Neutrophil (primary cell): ENCODE measurements at regions not wholly inside any gene's neighbourhood (a gene's known extent, or its start where the extent isn't known, plus 50 kb on each side); places are given as distances from the start of the nearest gene placed in this dataset.

ENCODE experiments used
- H3K27ac ChIP-seq: fragments of 200-600 bp; sonication (generic); 2 replicates; pipeline ENCODE4 v1.5.1; 2016; ENCODE audit warnings: mild to moderate bottlenecking, moderate library complexity
- H3K27me3 ChIP-seq: fragments of 200-600 bp; sonication (generic); 2 replicates; pipeline ENCODE4 v1.6.0; 2016; ENCODE audit warnings: mild to moderate bottlenecking
- H3K36me3 ChIP-seq: fragments of 200-600 bp; sonication (generic); 2 replicates; pipeline ENCODE4 v1.5.1; 2017
- H3K4me1 ChIP-seq, 2 experiments: fragments of 200-600 bp in 1 of 2; sonication (generic) in 1 of 2; 1 replicate in 1 of 2; 2 replicates in 1 of 2; pipeline versions ENCODE4 v1.5.1 to v1.6.1; 2013 to 2016; ENCODE audit warnings: low read depth in 1 of 2, low read length in 1 of 2, mild to moderate bottlenecking in 1 of 2, moderate library complexity in 1 of 2; ENCODE audit not compliant: control insufficient read depth in 1 of 2, insufficient read depth in 1 of 2
- H3K4me3 ChIP-seq, 2 experiments: fragments of 200-600 bp in 1 of 2; sonication (generic) in 1 of 2; 1 replicate in 1 of 2; 2 replicates in 1 of 2; pipeline ENCODE4 v1.5.1; 2013 to 2016; ENCODE audit warnings: low read depth in 1 of 2, low read length in 1 of 2, mild to moderate bottlenecking in 1 of 2, moderate library complexity in 1 of 2
- H3K9me3 ChIP-seq: fragments of 200-600 bp; sonication (generic); 2 replicates; pipeline ENCODE4 v1.5.1; 2016
- TF ChIP-seq, protein P1 (sequence below): fragments of 200-600 bp; sonication (generic); IDR thresholded peaks from 2 replicates; pipeline ENCODE4 v1.5.1; 2016; ENCODE audit warnings: antibody characterized with exemption

DNA sequence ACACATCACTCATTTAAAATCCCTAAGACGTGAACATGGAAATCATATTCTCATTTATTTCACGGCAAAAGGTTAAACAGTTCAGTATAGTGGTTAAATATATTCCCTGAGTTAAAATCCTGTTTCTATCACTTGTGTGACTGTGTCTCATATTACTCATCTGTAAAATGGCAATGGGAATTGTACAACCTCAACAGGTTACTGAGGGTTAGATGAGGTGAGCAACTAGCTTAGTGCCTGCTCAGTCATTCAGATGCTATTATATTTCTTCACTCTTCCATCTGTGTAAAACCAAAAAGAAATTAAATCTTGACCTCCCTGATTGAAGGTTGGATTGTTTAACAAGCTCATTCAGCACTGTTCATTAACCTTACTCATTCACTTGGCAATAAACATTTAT, 212.4 kb upstream of the STK17B start:
- no peak overlapping the region for H3K4me3 ChIP-seq
- no peaks in the 10 kb centered on the region for H3K27me3 ChIP-seq
- TF ChIP-seq, protein P1, sequence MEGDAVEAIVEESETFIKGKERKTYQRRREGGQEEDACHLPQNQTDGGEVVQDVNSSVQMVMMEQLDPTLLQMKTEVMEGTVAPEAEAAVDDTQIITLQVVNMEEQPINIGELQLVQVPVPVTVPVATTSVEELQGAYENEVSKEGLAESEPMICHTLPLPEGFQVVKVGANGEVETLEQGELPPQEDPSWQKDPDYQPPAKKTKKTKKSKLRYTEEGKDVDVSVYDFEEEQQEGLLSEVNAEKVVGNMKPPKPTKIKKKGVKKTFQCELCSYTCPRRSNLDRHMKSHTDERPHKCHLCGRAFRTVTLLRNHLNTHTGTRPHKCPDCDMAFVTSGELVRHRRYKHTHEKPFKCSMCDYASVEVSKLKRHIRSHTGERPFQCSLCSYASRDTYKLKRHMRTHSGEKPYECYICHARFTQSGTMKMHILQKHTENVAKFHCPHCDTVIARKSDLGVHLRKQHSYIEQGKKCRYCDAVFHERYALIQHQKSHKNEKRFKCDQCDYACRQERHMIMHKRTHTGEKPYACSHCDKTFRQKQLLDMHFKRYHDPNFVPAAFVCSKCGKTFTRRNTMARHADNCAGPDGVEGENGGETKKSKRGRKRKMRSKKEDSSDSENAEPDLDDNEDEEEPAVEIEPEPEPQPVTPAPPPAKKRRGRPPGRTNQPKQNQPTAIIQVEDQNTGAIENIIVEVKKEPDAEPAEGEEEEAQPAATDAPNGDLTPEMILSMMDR, result no peak

DNA sequence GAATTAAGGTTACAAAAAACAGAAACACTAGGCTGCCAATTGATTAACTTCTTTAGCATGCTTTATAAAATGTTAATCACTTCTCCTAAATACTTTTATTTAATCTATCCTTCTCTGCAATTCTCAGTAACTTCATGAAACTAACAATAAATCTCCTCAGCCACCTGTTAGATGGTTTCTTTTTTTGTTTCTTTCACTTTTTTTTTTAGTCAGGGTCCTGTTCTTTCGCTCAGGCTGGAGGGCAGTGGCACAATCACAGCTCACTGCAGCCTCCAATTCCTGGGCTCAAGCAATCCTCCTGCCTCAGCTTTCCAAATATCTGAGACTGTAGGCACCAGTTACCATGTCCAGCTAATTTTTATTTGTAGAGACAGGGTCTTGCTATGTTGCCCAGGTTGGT, 213.4 kb upstream of the STK17B start:
- H3K27ac ChIP-seq, result no peak overlapping the region
- H3K36me3 ChIP-seq, result no peaks in the 10 kb centered on the region
- H3K4me3 ChIP-seq, result no peak overlapping the region
- no peaks in the 10 kb centered on the region for H3K9me3 ChIP-seq
- H3K4me1 ChIP-seq, result no peaks in the 10 kb centered on the region
- TF ChIP-seq, protein P1, result no peak
- no peaks in the 10 kb centered on the region for H3K27me3 ChIP-seq

More for the DNA sequence above, 212.4 kb upstream of the STK17B start:
- Histone ChIP-seq H3K4me1 (no peaks in the 10 kb centered on the region), H3K27ac (no peak overlapping the region), H3K9me3 (no peaks in the 10 kb centered on the region), H3K36me3 (no peaks in the 10 kb centered on the region)

DNA sequence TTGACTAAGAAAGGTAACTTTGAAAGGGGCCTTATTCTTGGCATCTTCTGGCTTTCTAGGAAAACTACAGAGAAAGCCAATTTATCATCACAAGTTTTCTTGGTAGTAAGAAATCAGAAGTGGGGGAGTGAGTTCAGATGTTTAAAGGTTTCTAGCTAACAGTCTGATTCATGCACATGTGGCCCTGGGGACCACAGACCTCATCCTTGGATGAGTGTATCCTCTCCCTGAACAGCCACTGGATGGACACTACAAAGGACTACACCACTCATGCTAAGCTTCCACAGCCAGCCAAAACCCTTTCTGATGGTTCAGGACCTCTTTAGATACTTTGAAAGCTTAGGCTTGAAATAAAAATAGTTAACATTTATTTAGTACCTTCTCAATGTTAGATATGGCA, 218.3 kb upstream of the STK17B start:
- TF ChIP-seq, protein P1, result no peak
- Histone ChIP-seq H3K27ac (no peak overlapping the region), H3K4me3 (no peak overlapping the region), H3K4me1 (no peaks in the 10 kb centered on the region), H3K27me3 (no peaks in the 10 kb centered on the region), H3K36me3 (no peaks in the 10 kb centered on the region), H3K9me3 (no peaks in the 10 kb centered on the region)

DNA sequence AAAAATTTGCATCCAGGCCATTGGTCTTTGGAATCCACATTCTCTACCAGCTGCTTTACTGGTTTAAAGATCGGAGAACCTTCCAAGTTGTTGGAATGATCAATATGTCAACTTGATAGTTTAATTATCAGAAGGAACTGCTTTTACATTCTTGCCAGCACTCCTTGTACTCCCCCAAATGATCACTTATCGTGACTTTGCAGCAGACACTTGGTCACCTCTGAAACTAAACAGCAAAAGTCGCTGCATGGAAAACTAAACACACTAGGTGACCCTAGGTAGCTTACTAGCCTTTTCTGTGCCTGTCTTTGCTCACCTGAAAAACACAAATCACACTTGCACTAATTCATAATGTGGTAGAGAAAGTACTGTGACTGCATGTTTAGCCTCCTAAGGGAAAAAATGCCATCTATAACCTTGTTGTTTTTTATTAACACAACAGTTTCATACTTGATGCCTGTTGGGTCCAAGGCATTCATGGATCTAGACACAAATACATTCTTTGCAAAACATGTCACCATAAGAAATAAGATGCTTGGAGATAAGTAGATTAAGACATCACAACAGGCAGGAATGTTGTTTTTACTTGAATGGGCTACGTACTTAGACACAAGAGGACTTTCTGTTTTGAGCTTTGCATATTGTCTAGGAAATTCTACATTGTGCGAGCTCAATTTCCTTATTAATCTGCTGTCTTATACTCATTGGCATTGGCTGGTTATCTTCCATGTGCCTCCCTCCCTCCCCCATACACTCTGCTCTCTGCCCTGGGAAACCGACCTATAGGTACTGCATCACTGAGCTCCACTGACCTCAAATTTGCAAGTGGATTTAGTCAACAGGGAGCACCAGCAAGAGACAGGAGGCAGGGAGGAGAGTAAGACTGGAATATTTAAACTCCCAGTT, 219.1 kb upstream of the STK17B start:
- TF ChIP-seq, protein P1, result no peak
- no peaks in the 10 kb centered on the region for H3K36me3 ChIP-seq
- H3K27ac ChIP-seq, result no peak overlapping the region
- no peaks in the 10 kb centered on the region for H3K27me3 ChIP-seq
- H3K9me3 ChIP-seq, result no peaks in the 10 kb centered on the region
- H3K4me3 ChIP-seq, result no peak overlapping the region
- no peaks in the 10 kb centered on the region for H3K4me1 ChIP-seq

DNA sequence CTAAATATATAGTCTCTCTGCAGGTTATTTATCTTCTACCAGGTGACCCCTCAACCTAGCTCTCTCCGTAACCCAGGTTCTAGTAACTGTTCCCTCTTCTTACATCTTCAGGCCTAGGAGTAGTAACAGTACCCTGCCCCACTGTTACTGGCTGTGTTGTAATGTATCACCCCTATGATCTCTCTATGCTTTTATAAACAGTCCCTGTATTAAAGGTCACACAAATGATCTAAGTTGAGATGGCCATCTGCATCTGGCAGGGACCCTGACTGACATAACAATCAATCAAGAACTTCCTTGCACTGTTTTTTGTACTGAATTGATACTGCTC, 219.7 kb upstream of the STK17B start:
- H3K4me3 ChIP-seq, result no peak overlapping the region
- no peaks in the 10 kb centered on the region for H3K36me3 ChIP-seq
- no peaks in the 10 kb centered on the region for H3K4me1 ChIP-seq
- H3K9me3 ChIP-seq, result no peaks in the 10 kb centered on the region
- H3K27me3 ChIP-seq, result no peaks in the 10 kb centered on the region
- no peak overlapping the region for H3K27ac ChIP-seq
- TF ChIP-seq, protein P1, result no peak
